ENCODE measurements at regions not wholly inside any gene's neighbourhood (a gene's known extent, or its start where the extent isn't known, plus 50 kb on each side); places are given as distances from the start of the nearest gene placed in this dataset.

DNA sequence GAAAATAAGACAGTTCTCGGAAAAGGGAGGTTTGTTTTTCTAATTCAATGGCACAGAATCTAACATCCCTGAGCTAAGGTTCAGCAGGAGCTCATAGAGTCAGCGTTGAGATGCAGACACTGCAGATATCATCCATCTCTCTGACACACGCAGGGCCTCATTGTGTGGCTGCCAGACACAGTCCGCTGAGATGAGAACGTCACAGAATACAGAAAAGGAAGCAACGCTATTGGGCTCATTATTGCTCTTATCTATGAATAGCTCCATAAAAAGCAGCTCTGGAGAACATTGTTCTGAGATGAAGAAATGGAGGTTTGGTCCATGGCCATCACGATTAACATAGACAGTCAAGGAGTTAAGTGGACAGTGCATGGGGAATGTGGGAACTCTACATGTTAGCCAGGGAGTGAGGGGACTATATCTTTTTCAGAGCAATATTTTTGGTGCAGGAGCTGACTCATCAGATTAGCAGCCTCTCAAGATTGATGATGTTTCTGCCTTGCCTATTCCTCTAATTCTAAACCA is 771.6 kb upstream of the CXADR start:
- no peak for ATAC-seq

DNA sequence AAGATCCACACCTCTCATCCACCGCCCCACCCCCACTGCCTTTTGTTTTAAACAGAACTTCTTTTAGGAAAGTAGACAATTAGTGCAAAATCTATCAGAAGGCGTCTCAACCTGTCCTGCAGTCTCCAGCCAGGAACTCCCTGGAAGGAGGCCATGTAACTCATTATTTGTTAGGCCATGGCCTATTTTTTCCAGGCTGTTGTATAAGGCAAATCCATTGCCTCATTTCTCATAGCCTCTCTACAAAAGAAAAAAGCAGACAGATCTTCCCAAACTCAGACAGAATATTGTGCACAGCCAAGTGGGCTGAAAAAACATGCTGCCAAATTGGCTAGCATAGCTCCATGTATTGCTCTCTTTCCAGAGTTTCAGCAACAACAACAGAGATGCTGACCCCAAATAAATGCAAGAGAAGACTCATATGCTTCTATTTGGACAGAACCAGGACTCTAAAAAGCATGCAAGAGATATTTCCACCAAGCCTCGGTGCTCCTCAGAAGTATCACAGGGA is 770.7 kb upstream of the CXADR start:
- DNase-seq, result peak in 1 of 3 donors; percentile 1
- TF ChIP-seq, protein P1, sequence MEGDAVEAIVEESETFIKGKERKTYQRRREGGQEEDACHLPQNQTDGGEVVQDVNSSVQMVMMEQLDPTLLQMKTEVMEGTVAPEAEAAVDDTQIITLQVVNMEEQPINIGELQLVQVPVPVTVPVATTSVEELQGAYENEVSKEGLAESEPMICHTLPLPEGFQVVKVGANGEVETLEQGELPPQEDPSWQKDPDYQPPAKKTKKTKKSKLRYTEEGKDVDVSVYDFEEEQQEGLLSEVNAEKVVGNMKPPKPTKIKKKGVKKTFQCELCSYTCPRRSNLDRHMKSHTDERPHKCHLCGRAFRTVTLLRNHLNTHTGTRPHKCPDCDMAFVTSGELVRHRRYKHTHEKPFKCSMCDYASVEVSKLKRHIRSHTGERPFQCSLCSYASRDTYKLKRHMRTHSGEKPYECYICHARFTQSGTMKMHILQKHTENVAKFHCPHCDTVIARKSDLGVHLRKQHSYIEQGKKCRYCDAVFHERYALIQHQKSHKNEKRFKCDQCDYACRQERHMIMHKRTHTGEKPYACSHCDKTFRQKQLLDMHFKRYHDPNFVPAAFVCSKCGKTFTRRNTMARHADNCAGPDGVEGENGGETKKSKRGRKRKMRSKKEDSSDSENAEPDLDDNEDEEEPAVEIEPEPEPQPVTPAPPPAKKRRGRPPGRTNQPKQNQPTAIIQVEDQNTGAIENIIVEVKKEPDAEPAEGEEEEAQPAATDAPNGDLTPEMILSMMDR (IDR thresholded peaks at IDR 0.05), result no peak
- Histone ChIP-seq H3K36me3 (ENCODE audit: low read depth) (no peaks in the 10 kb centered on the region), H3K4me3 (no peak overlapping the region), H3K9me3 (no peaks in the 10 kb centered on the region), H3K4me1 (ENCODE audit: low read depth) (no peaks in the 10 kb centered on the region)
- ATAC-seq, result no peak
- intact Hi-C loops (cut with DNase I, micrococcal nuclease), result loop anchor here in 1 of 2 donors (5.0 kb wide), 1 partner anchor 50 kb away; no protein-coding TSS in a partner anchor

More for the DNA sequence above, 771.6 kb upstream of the CXADR start:
- TF ChIP-seq, protein P1 (IDR thresholded peaks at IDR 0.05), result no peak
- Histone ChIP-seq H3K9me3 (no peaks in the 10 kb centered on the region), H3K36me3 (ENCODE audit: low read depth) (no peaks in the 10 kb centered on the region), H3K4me3 (no peak overlapping the region), H3K4me1 (ENCODE audit: low read depth) (no peaks in the 10 kb centered on the region)
- no peak for DNase-seq
- intact Hi-C loops (cut with DNase I, micrococcal nuclease), result loop anchor here in 1 of 2 donors (5.0 kb wide), 1 partner anchor 51 kb away; no protein-coding TSS in a partner anchor

DNA sequence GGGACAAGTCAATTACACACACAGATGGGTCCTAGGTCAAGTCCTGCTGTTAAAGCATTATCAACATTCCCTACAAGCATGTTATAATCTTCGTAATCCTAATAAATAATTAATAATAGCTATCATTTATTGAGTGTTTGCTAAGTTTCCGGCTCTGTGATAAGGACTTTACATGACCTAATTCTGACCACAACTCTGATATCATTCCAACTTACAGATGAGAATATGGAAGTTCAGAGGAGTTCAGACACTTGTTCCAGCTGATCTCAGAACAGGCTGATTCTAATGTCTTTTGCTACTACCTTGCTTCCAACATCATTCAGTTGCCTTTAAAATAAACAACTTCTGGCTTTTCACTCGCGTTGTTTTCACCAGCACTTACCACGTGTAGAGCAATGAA is 770.1 kb upstream of the CXADR start:
- H3K4me3 ChIP-seq, result no peak overlapping the region
- no peak for DNase-seq
- intact Hi-C loops (cut with DNase I, micrococcal nuclease), result loop anchor here in 1 of 2 donors (5.0 kb wide), 1 partner anchor 50 kb away; no protein-coding TSS in a partner anchor
- no peaks in the 10 kb centered on the region for H3K9me3 ChIP-seq
- ATAC-seq, result no peak
- H3K4me1 ChIP-seq (ENCODE audit: low read depth), result no peaks in the 10 kb centered on the region
- no peaks in the 10 kb centered on the region for H3K36me3 ChIP-seq (ENCODE audit: low read depth)
- TF ChIP-seq, protein P1 (IDR thresholded peaks at IDR 0.05), result no peak

DNA sequence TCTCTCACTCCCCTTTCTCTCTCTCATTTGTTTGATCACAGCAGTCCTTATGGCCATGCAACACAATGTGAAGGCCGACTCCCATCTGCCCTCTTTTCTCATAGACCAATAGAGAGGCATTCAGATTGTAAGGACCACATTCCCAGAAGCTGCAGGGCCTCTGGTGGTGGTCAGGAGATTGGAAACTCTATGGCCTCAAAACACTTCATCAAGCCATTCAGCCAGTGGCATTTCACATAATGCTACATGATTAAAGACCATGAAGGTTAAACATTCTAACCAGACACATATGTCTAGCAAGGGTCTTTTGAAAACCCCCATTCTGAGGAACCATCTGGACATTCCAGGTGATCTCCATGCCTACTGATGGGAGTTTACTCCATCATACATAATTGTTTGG is 769.5 kb upstream of the CXADR start:
- intact Hi-C loops (cut with DNase I, micrococcal nuclease), result loop anchor here in 1 of 2 donors (5.0 kb wide), 1 partner anchor 49 kb away; no protein-coding TSS in a partner anchor

DNA sequence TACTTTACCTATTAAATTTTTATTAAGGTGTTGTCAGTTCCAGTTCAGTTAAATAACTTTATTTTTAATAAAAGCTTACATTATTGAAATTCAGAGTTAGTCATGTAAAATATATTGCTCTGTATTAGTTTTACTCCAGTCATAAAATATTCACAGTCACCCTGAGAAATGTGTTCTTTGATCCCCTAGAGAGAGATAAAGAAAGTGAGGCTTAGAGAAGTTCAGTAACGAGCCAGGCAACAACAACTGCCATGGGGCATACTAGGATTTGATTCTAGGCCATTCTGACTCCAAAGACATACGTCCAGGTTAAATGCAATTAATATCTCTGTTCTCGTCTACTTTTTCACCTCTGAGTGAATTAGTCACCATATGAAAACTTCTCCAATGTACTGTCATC is 761.9 kb upstream of the CXADR start:
- no peaks in the 10 kb centered on the region for H3K4me1 ChIP-seq (ENCODE audit: low read depth)
- H3K36me3 ChIP-seq (ENCODE audit: low read depth), result no peaks in the 10 kb centered on the region
- ATAC-seq (no peak), DNase-seq (no peak)
- H3K9me3 ChIP-seq, result no peaks in the 10 kb centered on the region
- no peak overlapping the region for H3K4me3 ChIP-seq
- TF ChIP-seq, protein P1 (IDR thresholded peaks at IDR 0.05), result no peak
- intact Hi-C loops (cut with DNase I, micrococcal nuclease), result no loop called here

More for the DNA sequence above, 769.5 kb upstream of the CXADR start:
- Histone ChIP-seq H3K4me3 (no peak overlapping the region), H3K9me3 (no peaks in the 10 kb centered on the region), H3K4me1 (ENCODE audit: low read depth) (no peaks in the 10 kb centered on the region), H3K36me3 (ENCODE audit: low read depth) (no peaks in the 10 kb centered on the region)
- no peak for ATAC-seq
- TF ChIP-seq, protein P1 (IDR thresholded peaks at IDR 0.05), result no peak
- no peak for DNase-seq

Measured in mucosa of descending colon (tissue), 3 donors.